SK-N-SH (cell line): ENCODE measurements at regions not wholly inside any gene's neighbourhood (a gene's known extent, or its start where the extent isn't known, plus 50 kb on each side); places are given as distances from the start of the nearest gene placed in this dataset.

Source experiments
- CTCF ChIP-seq: fragments of 200-600 bp; sonication (generic); IDR thresholded peaks from 2 replicates; pipeline ENCODE4 v1.6.1; 2017; ENCODE audit warnings: antibody characterized with exemption, mild to moderate bottlenecking, moderate library complexity
- PBX3 ChIP-seq: IDR thresholded peaks from 2 replicates; pipeline ENCODE4; 2012
- POLR2AphosphoS5 ChIP-seq: IDR thresholded peaks from 2 replicates; pipeline ENCODE4 v1.6.1; 2012; ENCODE audit warnings: low read depth, low read length
- RAD21 ChIP-seq: IDR thresholded peaks from 2 replicates; pipeline ENCODE4 v1.6.1; 2012; ENCODE audit warnings: mild to moderate bottlenecking, low read length
- RCOR1 ChIP-seq: fragments of 150-350 bp; IDR thresholded peaks from 2 replicates; pipeline ENCODE4 v1.6.1; 2017; ENCODE audit warnings: antibody characterized with exemption, low read length
- SIN3A ChIP-seq: IDR thresholded peaks from 2 replicates; pipeline ENCODE4 v1.6.1; 2012; ENCODE audit warnings: low read depth, mild to moderate bottlenecking, low read length, moderate library complexity, borderline replicate concordance
- USF2 ChIP-seq: fragments of 150-350 bp; IDR thresholded peaks from 2 replicates; pipeline ENCODE4 v1.6.1; 2017; ENCODE audit warnings: antibody characterized with exemption, low read length, low read depth, borderline replicate concordance
- TF ChIP-seq, protein P1 (sequence below): IDR thresholded peaks from 2 replicates; pipeline ENCODE4 v1.4.0; 2012; ENCODE audit warnings: low read depth, borderline replicate concordance

- TF ChIP-seq CTCF (no peak), RCOR1 (no peak), POLR2AphosphoS5 (no peak), PBX3 (no peak), USF2 (no peak), RAD21 (no peak), SIN3A (no peak)
- TF ChIP-seq, protein P1, sequence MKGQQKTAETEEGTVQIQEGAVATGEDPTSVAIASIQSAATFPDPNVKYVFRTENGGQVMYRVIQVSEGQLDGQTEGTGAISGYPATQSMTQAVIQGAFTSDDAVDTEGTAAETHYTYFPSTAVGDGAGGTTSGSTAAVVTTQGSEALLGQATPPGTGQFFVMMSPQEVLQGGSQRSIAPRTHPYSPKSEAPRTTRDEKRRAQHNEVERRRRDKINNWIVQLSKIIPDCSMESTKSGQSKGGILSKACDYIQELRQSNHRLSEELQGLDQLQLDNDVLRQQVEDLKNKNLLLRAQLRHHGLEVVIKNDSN = no peak
Observed at GRCh38 chr5:35371951-35372426, 141.7 kb upstream of the PRLR start.
